ENCODE measurements at regions not wholly inside any gene's neighbourhood (a gene's known extent, or its start where the extent isn't known, plus 50 kb on each side); places are given as distances from the start of the nearest gene placed in this dataset.
"Not testable (repeated sequence)": the region's sequence is repeated elsewhere in the genome, so short reads cannot be mapped to it uniquely, and the experiment has no call there.

- no peak for DNase-seq (ENCODE audit: low read depth)
Observed at GRCh38 chr12:3367750-3368444, 123.1 kb upstream of the PRMT8 start.

- DNase-seq (ENCODE audit: low read depth): no peak
Observed at GRCh38 chr12:3371018-3371417, 120.0 kb upstream of the PRMT8 start.

GRCh38 chr12:3375326-3375725 is 115.7 kb upstream of the PRMT8 start:
- DNase-seq (ENCODE audit: low read depth): no peak

GRCh38 chr12:3376779-3377455 is 114.1 kb upstream of the PRMT8 start:
- no peak for DNase-seq (ENCODE audit: low read depth)

- DNase-seq (ENCODE audit: low read depth): no peak
Observed at GRCh38 chr12:3378655-3379054, 112.3 kb upstream of the PRMT8 start.

- no peak for DNase-seq (ENCODE audit: low read depth)
Observed at GRCh38 chr12:3379079-3379478, 111.9 kb upstream of the PRMT8 start.

GRCh38 chr12:3380200-3381043 is 110.6 kb upstream of the PRMT8 start:
- DNase-seq (ENCODE audit: low read depth): peak; percentile 25

GRCh38 chr12:3381059-3382047 is 109.7 kb upstream of the PRMT8 start:
- peak; percentile 34 for DNase-seq (ENCODE audit: low read depth)

- peak; percentile 36 for DNase-seq (ENCODE audit: low read depth)
Observed at GRCh38 chr12:3389986-3390385, 101.0 kb upstream of the PRMT8 start.

- DNase-seq (ENCODE audit: low read depth): not testable (repeated sequence)
Observed at GRCh38 chr12:3397596-3397995, 93.4 kb upstream of the PRMT8 start.

- no peak for DNase-seq (ENCODE audit: low read depth)
Observed at GRCh38 chr12:3398196-3398789, 92.7 kb upstream of the PRMT8 start.

- no peak for DNase-seq (ENCODE audit: low read depth)
Observed at GRCh38 chr12:3405821-3406220, 85.2 kb upstream of the PRMT8 start.

- no peak for DNase-seq (ENCODE audit: low read depth)
Observed at GRCh38 chr12:3407723-3408122, 83.3 kb upstream of the PRMT8 start.

- DNase-seq (ENCODE audit: low read depth): no peak
Observed at GRCh38 chr12:3409662-3410061, 81.3 kb upstream of the PRMT8 start.

GRCh38 chr12:3416159-3416558 is 74.8 kb upstream of the PRMT8 start:
- DNase-seq (ENCODE audit: low read depth): no peak

- no peak for DNase-seq (ENCODE audit: low read depth)
Observed at GRCh38 chr12:3416670-3417069, 74.3 kb upstream of the PRMT8 start.

- no peak for DNase-seq (ENCODE audit: low read depth)
Observed at GRCh38 chr12:3417113-3417512, 73.9 kb upstream of the PRMT8 start.

GRCh38 chr12:3417937-3418462 is 73.0 kb upstream of the PRMT8 start:
- DNase-seq (ENCODE audit: low read depth): no peak

GRCh38 chr12:3418609-3419390 is 72.2 kb upstream of the PRMT8 start:
- DNase-seq (ENCODE audit: low read depth): no peak

- DNase-seq (ENCODE audit: low read depth): no peak
Observed at GRCh38 chr12:3419558-3419957, 71.4 kb upstream of the PRMT8 start.

Data from RPMI7951 (cell line).